DOHH2 (cell line): ENCODE measurements at regions not wholly inside any gene's neighbourhood (a gene's known extent, or its start where the extent isn't known, plus 50 kb on each side); places are given as distances from the start of the nearest gene placed in this dataset.
"Not testable (repeated sequence)": the region's sequence is repeated elsewhere in the genome, so short reads cannot be mapped to it uniquely, and the experiment has no call there.

Experiments
- CTCF ChIP-seq: fragments of 200-600 bp; sonication (generic); IDR thresholded peaks from one replicate; pipeline ENCODE4 v1.5.1; 2014; ENCODE audit warnings: antibody characterized with exemption, mild to moderate bottlenecking, low read depth, low read length; ENCODE audit not compliant: poor library complexity, severe bottlenecking
- EZH2phosphoT487 ChIP-seq: fragments of 200-600 bp; sonication (generic); IDR thresholded peaks from 2 replicates; pipeline ENCODE4 v1.6.1; 2017; ENCODE audit warnings: borderline replicate concordance, mild to moderate bottlenecking, antibody characterized with exemption, low read length, moderate library complexity, mixed read lengths

GRCh38 chr2:137913648-137914047 is 50.6 kb upstream of the HNMT start:
- TF ChIP-seq CTCF, EZH2phosphoT487: not testable (repeated sequence)
